ENCODE measurements at regions not wholly inside any gene's neighbourhood (a gene's known extent, or its start where the extent isn't known, plus 50 kb on each side); places are given as distances from the start of the nearest gene placed in this dataset.

GRCh38 chr17:5694551-5694950, 110.2 kb upstream of the NLRP1 start:
- DNase-seq (ENCODE audit: low read depth, low spot score) = no peak

- no peak for DNase-seq (ENCODE audit: low read depth, low spot score)
These were observed 111.2 kb upstream of the NLRP1 start for GRCh38 chr17:5695480-5695879.

- DNase-seq (ENCODE audit: low read depth, low spot score) = no peak
These were observed 114.7 kb upstream of the NLRP1 start for GRCh38 chr17:5698959-5699358.

GRCh38 chr17:5699814-5700213, 115.5 kb upstream of the NLRP1 start:
- DNase-seq (ENCODE audit: low read depth, low spot score) = no peak

GRCh38 chr17:5700745-5701144, 116.4 kb upstream of the NLRP1 start:
- no peak for DNase-seq (ENCODE audit: low read depth, low spot score)

- no peak for DNase-seq (ENCODE audit: low read depth, low spot score)
These were observed 117.1 kb upstream of the NLRP1 start for GRCh38 chr17:5701381-5701780.

GRCh38 chr17:5702951-5703510, 118.7 kb upstream of the NLRP1 start:
- no peak for DNase-seq (ENCODE audit: low read depth, low spot score)

GRCh38 chr17:5703736-5704135, 119.4 kb upstream of the NLRP1 start:
- DNase-seq (ENCODE audit: low read depth, low spot score) = no peak

- no peak for DNase-seq (ENCODE audit: low read depth, low spot score)
These were observed 121.0 kb upstream of the NLRP1 start for GRCh38 chr17:5705081-5705875.

- no peak for DNase-seq (ENCODE audit: low read depth, low spot score)
These were observed 121.7 kb upstream of the NLRP1 start for GRCh38 chr17:5705876-5706576.

GRCh38 chr17:5706577-5707210, 122.4 kb upstream of the NLRP1 start:
- peak; percentile 10 for DNase-seq (ENCODE audit: low read depth, low spot score)

- no peak for DNase-seq (ENCODE audit: low read depth, low spot score)
These were observed 123.2 kb upstream of the NLRP1 start for GRCh38 chr17:5707482-5707881.

- DNase-seq (ENCODE audit: low read depth, low spot score) = no peak
These were observed 124.0 kb upstream of the NLRP1 start for GRCh38 chr17:5708344-5708743.

- DNase-seq (ENCODE audit: low read depth, low spot score) = no peak
These were observed 127.0 kb upstream of the NLRP1 start for GRCh38 chr17:5711344-5711743.

GRCh38 chr17:5714993-5715392, 130.7 kb upstream of the NLRP1 start:
- no peak for DNase-seq (ENCODE audit: low read depth, low spot score)

- no peak for DNase-seq (ENCODE audit: low read depth, low spot score)
These were observed 131.2 kb upstream of the NLRP1 start for GRCh38 chr17:5715478-5715877.

GRCh38 chr17:5718726-5719125, 134.4 kb upstream of the NLRP1 start:
- DNase-seq (ENCODE audit: low read depth, low spot score) = no peak

- no peak for DNase-seq (ENCODE audit: low read depth, low spot score)
These were observed 135.7 kb upstream of the NLRP1 start for GRCh38 chr17:5719976-5720375.

- DNase-seq (ENCODE audit: low read depth, low spot score) = no peak
These were observed 146.1 kb upstream of the NLRP1 start for GRCh38 chr17:5730373-5730772.

GRCh38 chr17:5740937-5741336, 156.6 kb upstream of the NLRP1 start:
- no peak for DNase-seq (ENCODE audit: low read depth, low spot score)

- DNase-seq (ENCODE audit: low read depth, low spot score) = no peak
These were observed 157.5 kb upstream of the NLRP1 start for GRCh38 chr17:5741810-5742209.

GRCh38 chr17:5745111-5745813, 161.0 kb upstream of the NLRP1 start:
- no peak for DNase-seq (ENCODE audit: low read depth, low spot score)
